ENCODE measurements at regions not wholly inside any gene's neighbourhood (a gene's known extent, or its start where the extent isn't known, plus 50 kb on each side); places are given as distances from the start of the nearest gene placed in this dataset.

DNA sequence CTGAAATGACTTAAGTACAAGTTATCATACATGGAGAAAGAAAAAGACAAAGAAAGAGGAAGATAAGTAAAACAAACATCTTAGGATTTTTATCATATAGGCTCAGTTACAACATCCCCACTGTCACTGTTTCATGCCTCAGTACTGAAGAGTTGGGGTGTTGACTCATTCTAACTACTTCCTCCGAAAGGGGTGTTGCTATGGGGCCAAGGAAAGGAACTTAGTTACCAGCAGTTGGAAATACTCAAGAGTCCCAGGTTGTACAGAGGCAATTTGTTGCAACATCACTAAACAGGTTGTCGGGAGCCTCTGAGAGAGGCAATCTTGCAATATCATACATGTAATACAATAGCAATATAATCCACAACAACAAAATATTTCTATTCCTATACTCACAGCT is 1264.7 kb downstream of the PCDH7 start:
- no peak overlapping the region for H3K23ac ChIP-seq (ENCODE audit: insufficient read length, low read depth, low read length)
- H3K9ac ChIP-seq (ENCODE audit: extremely low read depth, insufficient read length, low read length) = no peak overlapping the region
- no CpG with 5 or more reads among the region's 2 CpGs for WGBS (ENCODE audit: extremely low coverage, insufficient read length, low lambda C conversion rate)
- no peak overlapping the region for H4K91ac ChIP-seq (ENCODE audit: insufficient read length, low read depth, low read length)
- H3K27me3 ChIP-seq (ENCODE audit: insufficient read depth, low read length) = no peaks in the 10 kb centered on the region
- no peak overlapping the region for H2BK120ac ChIP-seq (ENCODE audit: low read depth, low read length, poor library complexity, severe bottlenecking)
- no peaks in the 10 kb centered on the region; the same call in 1 of the 2 replicates for H3K27me3 Mint-ChIP-seq (ENCODE audit: low read depth)
- no peaks in the 10 kb centered on the region for H3K23me2 ChIP-seq (ENCODE audit: insufficient read length, low read depth, low read length, poor library complexity, severe bottlenecking)
- H3K4me1 Mint-ChIP-seq = no peaks in the 10 kb centered on the region
- no peak overlapping the region for H2BK15ac ChIP-seq (ENCODE audit: low read depth, low read length)
- H3K14ac ChIP-seq (ENCODE audit: insufficient read depth, low read length) = no peak overlapping the region
- H3K79me2 ChIP-seq (ENCODE audit: insufficient read depth, low read length) = no peaks in the 10 kb centered on the region
- no peaks in the 10 kb centered on the region for H3K4me1 ChIP-seq (ENCODE audit: insufficient read depth, low read length)
- H4K8ac ChIP-seq (replicated peaks; ENCODE audit: insufficient read length, low read depth, low read length) = no peak overlapping the region
- no peak overlapping the region for H2AK5ac ChIP-seq (ENCODE audit: insufficient read length, low read length)
- no peak overlapping the region for H4K5ac ChIP-seq (ENCODE audit: insufficient read length, low read depth, low read length)
- H3K27ac Mint-ChIP-seq = no peak overlapping the region
- H3K18ac ChIP-seq (ENCODE audit: insufficient read length, low read depth, low read length) = no peak overlapping the region
- no peaks in the 10 kb centered on the region for H3K9me3 ChIP-seq (ENCODE audit: control insufficient read depth, low read depth, low read length)
- H2BK5ac ChIP-seq (ENCODE audit: insufficient read length, low read length) = no peak overlapping the region
- no peak overlapping the region for H3T11ph ChIP-seq (ENCODE audit: low read length)
- H3K4me2 ChIP-seq (ENCODE audit: insufficient read depth, insufficient read length, low read length) = no peak overlapping the region
- H2BK20ac ChIP-seq (ENCODE audit: low read depth, low read length, poor library complexity, severe bottlenecking) = no peak overlapping the region
- H3K27ac ChIP-seq (ENCODE audit: insufficient read length, low read depth, low read length) = no peak overlapping the region
- H2BK12ac ChIP-seq (ENCODE audit: insufficient read length, low read depth, low read length) = no peak overlapping the region
- no peak overlapping the region for H3K56ac ChIP-seq (ENCODE audit: insufficient read length, low read depth, low read length)
- no peaks in the 10 kb centered on the region; a peak in 1 of 5 replicates for H3K9me3 Mint-ChIP-seq
- H2AFZ ChIP-seq (ENCODE audit: low read length) = no peak overlapping the region
- DNase-seq = no peak
- no peak overlapping the region for H3K4me3 Mint-ChIP-seq
- no peaks in the 10 kb centered on the region for H3K79me1 ChIP-seq (ENCODE audit: insufficient read depth, low read depth, low read length, poor library complexity, severe bottlenecking)
- no peak for TF ChIP-seq CTCF (conservative IDR thresholded peaks at IDR 0.05)
- H4K20me1 ChIP-seq (ENCODE audit: control insufficient read depth, insufficient read depth, insufficient read length) = no peaks in the 10 kb centered on the region
- H3K4ac ChIP-seq (ENCODE audit: low read depth, low read length) = no peak overlapping the region
- no peaks in the 10 kb centered on the region for H3K36me3 Mint-ChIP-seq (ENCODE audit: insufficient read depth in 1 of 3, low read depth in 3 of 3)

Data from H9 (cell line).